ENCODE measurements at regions not wholly inside any gene's neighbourhood (a gene's known extent, or its start where the extent isn't known, plus 50 kb on each side); places are given as distances from the start of the nearest gene placed in this dataset.

GRCh38 chr2:104945866-104946265, 92.0 kb downstream of the POU3F3 start:
- no peak for TF ChIP-seq CTCF (IDR thresholded peaks at IDR 0.05; ENCODE audit: poor library complexity, severe bottlenecking)
- TF ChIP-seq REST (IDR thresholded peaks at IDR 0.05; ENCODE audit: borderline replicate concordance) = no peak
- TF ChIP-seq TAF1 (IDR thresholded peaks at IDR 0.05; ENCODE audit: low read depth) = no peak
- no peak for TF ChIP-seq EP300 (conservative IDR thresholded peaks at IDR 0.05; ENCODE audit: poor library complexity, severe bottlenecking)
- no peak for TF ChIP-seq EZH2 (IDR thresholded peaks at IDR 0.05; ENCODE audit: borderline replicate concordance, insufficient read depth, low read length, poor library complexity, severe bottlenecking)
- TF ChIP-seq RAD21 (conservative IDR thresholded peaks at IDR 0.05) = no peak
- no peak for TF ChIP-seq POLR2AphosphoS5 (IDR thresholded peaks at IDR 0.05)
- no peak for TF ChIP-seq SMC3 (conservative IDR thresholded peaks at IDR 0.05; ENCODE audit: poor library complexity)

Measured in neural cell (in vitro differentiated cells).